ENCODE measurements at regions not wholly inside any gene's neighbourhood (a gene's known extent, or its start where the extent isn't known, plus 50 kb on each side); places are given as distances from the start of the nearest gene placed in this dataset.

GRCh38 chr2:41826921-41827320 lies 220.9 kb upstream of the PKDCC start:
- TF ChIP-seq CTCF (IDR thresholded peaks at IDR 0.05) = no peak
- no peak for TF ChIP-seq POLR2A (IDR thresholded peaks at IDR 0.05)
